Loucy (cell line): ENCODE measurements at regions not wholly inside any gene's neighbourhood (a gene's known extent, or its start where the extent isn't known, plus 50 kb on each side); places are given as distances from the start of the nearest gene placed in this dataset.

Experiments
- H2AFZ ChIP-seq: fragments of 200-600 bp; sonication (generic); 2 replicates; pipeline ENCODE4 v1.6.0; 2016; ENCODE audit warnings: antibody characterized with exemption, mild to moderate bottlenecking, low read length, moderate library complexity
- H3F3A ChIP-seq: fragments of 200-600 bp; 2 replicates; pipeline ENCODE4 v1.6.0; 2016; ENCODE audit warnings: antibody characterized with exemption, low read depth, mild to moderate bottlenecking
- H3K27me3 ChIP-seq: fragments of 200-600 bp; sonication (generic); 2 replicates; pipeline ENCODE4 v1.6.1; 2014; ENCODE audit warnings: low read length, mild to moderate bottlenecking; ENCODE audit not compliant: insufficient read depth, poor library complexity, severe bottlenecking
- H3K36me3 ChIP-seq: fragments of 200-600 bp; sonication (generic); 2 replicates; pipeline ENCODE4 v1.6.1; 2016; ENCODE audit warnings: low read length; ENCODE audit not compliant: insufficient read depth
- H3K4me1 ChIP-seq: fragments of 200-600 bp; sonication (generic); 2 replicates; pipeline ENCODE4 v1.5.1; 2014; ENCODE audit warnings: low read length, mild to moderate bottlenecking; ENCODE audit not compliant: insufficient read depth, poor library complexity, severe bottlenecking
- H3K4me2 ChIP-seq: fragments of 200-600 bp; sonication (generic); 2 replicates; pipeline ENCODE4 v1.6.0; 2014; ENCODE audit warnings: antibody characterized with exemption, low read length, low read depth, mild to moderate bottlenecking; ENCODE audit not compliant: poor library complexity, severe bottlenecking
- H3K4me3 ChIP-seq: fragments of 200-600 bp; sonication (generic); 2 replicates; pipeline ENCODE4 v1.5.1; 2014; ENCODE audit warnings: low read length, mild to moderate bottlenecking, mixed read lengths; ENCODE audit not compliant: poor library complexity, severe bottlenecking
- H3K79me2 ChIP-seq: fragments of 200-600 bp; sonication (generic); 2 replicates; pipeline ENCODE4 v1.6.1; 2014; ENCODE audit warnings: low read length; ENCODE audit not compliant: insufficient read depth
- H3K9ac ChIP-seq: fragments of 200-600 bp; sonication (generic); 2 replicates; pipeline ENCODE4 v1.6.0; 2014; ENCODE audit warnings: mild to moderate bottlenecking, low read depth, low read length, moderate library complexity; ENCODE audit not compliant: poor library complexity, severe bottlenecking
- H3K9me2 ChIP-seq: fragments of 200-600 bp; sonication (generic); replicated peaks from 2 replicates; pipeline ENCODE4 v1.6.1; 2016; ENCODE audit warnings: low read depth, low read length, mixed read lengths
- H3K9me3 ChIP-seq: fragments of 200-600 bp; sonication (generic); 2 replicates; pipeline ENCODE4 v1.6.1; 2014; ENCODE audit warnings: mild to moderate bottlenecking, antibody characterized with exemption, low read length, low read depth; ENCODE audit not compliant: insufficient read depth
- H4K20me1 ChIP-seq: fragments of 200-600 bp; sonication (generic); 2 replicates; pipeline ENCODE4 v1.6.0; 2014; ENCODE audit warnings: antibody characterized with exemption, low read length, mild to moderate bottlenecking; ENCODE audit not compliant: insufficient read depth, poor library complexity, severe bottlenecking
- CTCF ChIP-seq: fragments of 200-600 bp; sonication (generic); conservative IDR thresholded peaks from 2 replicates; pipeline ENCODE4 v1.5.1; 2014; ENCODE audit warnings: mild to moderate bottlenecking, antibody characterized with exemption, low read length
- EZH2phosphoT487 ChIP-seq: fragments of 200-600 bp; IDR thresholded peaks from 2 replicates; pipeline ENCODE4 v1.6.1; 2018; ENCODE audit warnings: antibody characterized with exemption, mild to moderate bottlenecking, moderate library complexity, borderline replicate concordance

GRCh38 chr13:29921542-29921941 is 71.1 kb upstream of the UBL3 start:
- no peaks in the 10 kb centered on the region for H3K9me3 ChIP-seq
- H3K9ac ChIP-seq: no peak overlapping the region
- no peaks in the 10 kb centered on the region for H3K9me2 ChIP-seq
- peaks cover 9% of the 10 kb centered on the region for H3K4me1 ChIP-seq
- H3K4me3 ChIP-seq: no peak overlapping the region
- H3K4me2 ChIP-seq: no peak overlapping the region
- no peaks in the 10 kb centered on the region; the same call in 1 of the 2 replicates for H3F3A ChIP-seq
- no peak for TF ChIP-seq EZH2phosphoT487
- no peak for TF ChIP-seq CTCF
- H3K36me3 ChIP-seq: no peaks in the 10 kb centered on the region
- no peak overlapping the region for H2AFZ ChIP-seq
- no peaks in the 10 kb centered on the region for H3K27me3 ChIP-seq
- no peaks in the 10 kb centered on the region for H3K79me2 ChIP-seq
- H4K20me1 ChIP-seq: no peaks in the 10 kb centered on the region

- TF ChIP-seq CTCF: no peak
- no peak overlapping the region for H3K4me2 ChIP-seq
- peaks cover 9% of the 10 kb centered on the region for H3K4me1 ChIP-seq
- H2AFZ ChIP-seq: no peak overlapping the region
- no peaks in the 10 kb centered on the region for H3F3A ChIP-seq
- no peaks in the 10 kb centered on the region for H3K27me3 ChIP-seq
- no peaks in the 10 kb centered on the region for H3K9me2 ChIP-seq
- H3K9ac ChIP-seq: no peak overlapping the region
- no peaks in the 10 kb centered on the region for H3K79me2 ChIP-seq
- no peak overlapping the region for H3K4me3 ChIP-seq
- no peaks in the 10 kb centered on the region for H4K20me1 ChIP-seq
- no peaks in the 10 kb centered on the region for H3K9me3 ChIP-seq
- no peaks in the 10 kb centered on the region for H3K36me3 ChIP-seq
These were observed 69.7 kb upstream of the UBL3 start for GRCh38 chr13:29920025-29920643.

- no peak overlapping the region for H2AFZ ChIP-seq
- no peaks in the 10 kb centered on the region for H3K9me3 ChIP-seq
- peaks cover 9% of the 10 kb centered on the region for H3K4me1 ChIP-seq
- no peaks in the 10 kb centered on the region for H4K20me1 ChIP-seq
- no peaks in the 10 kb centered on the region for H3K36me3 ChIP-seq
- no peak overlapping the region for H3K4me3 ChIP-seq
- H3K9ac ChIP-seq: no peak overlapping the region
- no peaks in the 10 kb centered on the region for H3K9me2 ChIP-seq
- H3K79me2 ChIP-seq: no peaks in the 10 kb centered on the region
- H3F3A ChIP-seq: no peaks in the 10 kb centered on the region
- TF ChIP-seq CTCF (no peak), EZH2phosphoT487 (no peak)
- H3K27me3 ChIP-seq: no peaks in the 10 kb centered on the region
- H3K4me2 ChIP-seq: no peak overlapping the region
These were observed 68.4 kb upstream of the UBL3 start for GRCh38 chr13:29918845-29919244.
